EH (cell line): ENCODE measurements at regions not wholly inside any gene's neighbourhood (a gene's known extent, or its start where the extent isn't known, plus 50 kb on each side); places are given as distances from the start of the nearest gene placed in this dataset.
"Not testable (repeated sequence)": the region's sequence is repeated elsewhere in the genome, so short reads cannot be mapped to it uniquely, and the experiment has no call there.

Experiments
- DNase-seq: peaks from one replicate; pipeline ENCODE4 v3.0.0-alpha.2; 2015; ENCODE audit warnings: low read depth

DNA sequence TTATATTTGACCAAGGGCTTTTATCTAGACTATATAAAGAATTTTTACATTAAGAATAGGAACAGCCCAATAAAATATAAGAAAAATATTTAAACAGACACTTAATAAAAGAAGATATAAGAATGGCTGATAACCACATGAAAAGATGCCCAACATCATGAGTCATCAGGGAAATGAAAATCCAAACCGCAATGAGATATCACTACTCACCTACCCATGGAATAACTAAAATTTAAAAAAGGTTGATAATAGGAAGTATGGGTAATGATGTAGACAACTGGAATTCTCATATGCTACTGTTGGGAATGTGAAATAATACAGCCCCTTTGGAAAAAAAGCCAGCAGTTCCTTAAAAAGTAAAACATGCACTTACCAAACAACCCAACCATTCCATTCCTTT lies 206.9 kb upstream of the PCSK5 start:
- DNase-seq = no peak

DNA sequence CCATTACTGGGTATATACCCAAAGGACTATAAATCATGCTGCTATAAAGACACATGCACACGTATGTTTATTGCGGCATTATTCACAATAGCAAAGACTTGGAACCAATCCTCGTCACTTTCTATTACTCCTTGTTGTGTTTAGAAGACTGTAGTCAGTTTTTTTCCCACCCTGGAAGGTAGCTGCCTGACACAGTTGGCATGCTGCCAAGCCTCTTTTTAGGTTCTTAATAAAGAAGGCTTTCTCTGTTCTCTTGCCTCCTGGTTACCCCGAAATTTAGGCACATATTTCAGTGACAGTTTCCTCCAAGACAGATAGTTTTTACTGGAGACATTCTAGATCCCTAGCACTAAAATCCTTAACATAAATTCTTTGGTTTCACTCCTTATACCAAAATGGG lies 205.4 kb upstream of the PCSK5 start:
- DNase-seq = no peak

- no peak for DNase-seq
Observed at GRCh38 chr9:75687359-75687953, 203.0 kb upstream of the PCSK5 start.

GRCh38 chr9:75690551-75690950 lies 199.9 kb upstream of the PCSK5 start:
- not testable (repeated sequence) for DNase-seq

DNA sequence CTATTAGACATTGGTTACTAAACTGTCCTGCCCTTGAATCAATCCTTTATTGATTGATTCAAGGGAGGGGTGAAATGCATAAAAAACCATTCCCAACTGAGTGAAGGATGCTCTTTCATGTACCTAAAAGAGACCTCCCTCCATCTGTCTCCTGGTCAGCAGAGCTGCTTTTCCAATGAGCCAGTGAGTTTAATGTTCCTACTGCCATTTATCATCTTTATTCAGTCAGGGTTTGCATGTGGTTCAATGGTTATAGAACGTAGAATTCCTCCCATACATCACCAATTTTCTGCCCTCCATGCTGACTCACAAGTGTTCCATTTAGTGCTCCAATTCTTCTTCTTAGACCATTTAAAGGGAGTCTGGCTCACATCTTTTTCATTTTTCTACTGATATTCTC lies 199.1 kb upstream of the PCSK5 start:
- no peak for DNase-seq

DNA sequence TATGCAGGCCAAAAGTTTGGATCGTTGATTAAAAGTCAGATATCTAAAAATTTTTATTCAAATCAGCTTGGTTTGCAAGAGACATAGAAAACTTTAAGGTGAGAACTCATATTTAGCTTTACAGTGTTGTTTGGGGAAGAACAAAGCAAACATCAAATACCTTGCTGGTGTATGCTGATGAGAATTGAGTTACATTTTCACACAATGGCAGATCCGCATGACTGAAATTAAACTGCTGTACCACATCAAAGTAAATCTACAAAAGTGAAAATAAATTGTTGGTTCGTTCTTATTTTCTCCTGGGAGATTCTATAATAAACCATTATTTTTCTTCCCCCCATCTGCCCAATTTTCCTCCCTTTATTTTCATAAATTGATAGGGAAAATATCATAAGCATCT lies 198.2 kb upstream of the PCSK5 start:
- DNase-seq = no peak

DNA sequence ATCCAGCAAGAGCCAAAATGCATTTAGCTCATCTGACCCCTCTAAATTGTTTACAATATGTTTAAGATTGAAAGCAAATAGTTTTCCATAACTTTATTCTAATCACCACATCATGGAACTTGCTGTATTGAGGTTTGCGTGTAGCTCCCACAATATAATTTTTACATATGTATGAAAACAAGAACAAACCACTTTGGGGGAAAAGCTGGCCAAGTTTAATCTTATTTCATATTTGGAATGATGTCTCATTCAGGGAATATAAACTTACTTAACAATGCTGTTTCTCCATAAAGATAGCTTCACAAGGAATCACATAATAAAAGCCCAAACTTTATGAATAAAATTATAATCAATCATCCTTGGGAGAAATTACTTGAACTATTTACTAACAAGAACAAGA lies 194.6 kb upstream of the PCSK5 start:
- DNase-seq = no peak

GRCh38 chr9:75699017-75699416 lies 191.5 kb upstream of the PCSK5 start:
- DNase-seq = no peak

GRCh38 chr9:75699625-75700251 lies 190.7 kb upstream of the PCSK5 start:
- DNase-seq = no peak

DNA sequence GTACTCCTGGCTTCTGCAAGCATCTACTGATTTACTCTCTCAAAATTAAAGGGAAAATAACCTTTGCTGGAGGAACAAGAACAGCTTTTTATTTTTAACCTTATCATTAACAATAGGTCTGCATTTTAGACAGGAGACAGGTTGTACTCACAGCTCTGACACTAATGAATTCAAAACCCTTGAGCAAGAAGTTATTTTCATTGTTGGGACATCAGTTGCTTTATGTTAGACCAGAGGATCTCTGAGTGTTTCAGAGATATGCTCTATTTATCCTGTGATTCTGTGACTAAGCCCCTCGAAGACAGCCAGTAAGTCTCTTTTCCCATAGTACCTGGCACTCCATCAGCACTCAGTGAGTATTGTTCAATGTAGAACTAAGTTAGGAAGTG lies 190.2 kb upstream of the PCSK5 start:
- no peak for DNase-seq

DNA sequence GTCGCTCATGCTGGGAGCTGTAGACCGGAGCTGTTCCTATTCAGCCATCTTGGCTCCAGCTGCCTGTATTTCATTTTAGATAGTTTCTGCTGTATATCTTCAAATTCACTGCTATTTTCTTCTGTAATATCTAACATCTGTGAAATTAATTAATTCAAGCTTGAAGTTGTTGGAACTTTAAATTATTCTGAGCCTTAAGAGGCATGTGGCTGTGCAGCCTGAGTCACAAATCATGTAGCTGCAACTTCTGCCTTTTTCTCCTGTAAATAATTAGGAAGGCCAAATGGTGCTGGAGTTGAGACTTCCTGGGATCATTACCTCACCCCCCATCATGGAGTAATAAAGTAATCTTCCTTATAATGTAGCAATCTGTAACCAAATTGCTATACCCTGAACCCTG lies 183.3 kb upstream of the PCSK5 start:
- no peak for DNase-seq

- no peak for DNase-seq
Observed at GRCh38 chr9:75709698-75710097, 180.8 kb upstream of the PCSK5 start.

DNA sequence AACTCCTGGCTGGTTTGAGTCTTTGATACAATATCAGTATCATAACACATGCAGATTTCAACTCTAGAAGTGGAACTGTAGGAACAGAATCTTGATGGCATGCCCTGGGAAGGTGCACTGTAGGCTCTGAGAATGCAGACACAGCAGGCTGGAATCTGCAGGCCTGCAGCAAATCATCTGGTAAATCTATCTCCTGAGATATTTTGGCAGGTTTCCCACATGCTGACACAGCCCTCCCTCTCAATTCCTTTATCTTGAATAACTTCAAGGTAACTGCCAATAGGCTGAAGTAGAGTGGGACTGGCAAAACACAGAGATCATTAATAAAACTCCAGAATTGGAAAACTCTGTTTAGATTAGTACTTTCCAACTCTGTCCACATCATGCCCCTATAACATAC lies 177.8 kb upstream of the PCSK5 start:
- no peak for DNase-seq

DNA sequence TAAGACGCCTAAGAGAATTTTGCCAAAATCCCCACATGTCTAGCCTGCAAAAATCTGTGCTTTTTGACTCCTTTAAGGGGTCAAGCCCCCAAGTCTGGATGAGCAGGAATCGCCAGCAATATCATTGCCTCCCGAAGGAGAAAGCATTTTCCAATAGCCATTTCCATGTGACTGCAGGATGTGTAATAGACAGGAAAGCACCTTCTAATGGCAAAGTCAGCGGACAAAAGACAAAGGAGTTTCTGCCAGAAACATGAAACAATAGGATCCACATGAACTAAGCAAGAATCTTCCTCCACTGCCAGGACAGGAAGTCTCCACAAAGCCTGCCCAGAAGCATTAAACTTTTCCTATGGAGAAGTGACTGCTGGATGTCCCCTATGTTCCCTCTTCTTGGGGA lies 177.1 kb upstream of the PCSK5 start:
- no peak for DNase-seq

- DNase-seq = no peak
Observed at GRCh38 chr9:75715360-75715759, 175.1 kb upstream of the PCSK5 start.

GRCh38 chr9:75718677-75719076 lies 171.8 kb upstream of the PCSK5 start:
- no peak for DNase-seq

DNA sequence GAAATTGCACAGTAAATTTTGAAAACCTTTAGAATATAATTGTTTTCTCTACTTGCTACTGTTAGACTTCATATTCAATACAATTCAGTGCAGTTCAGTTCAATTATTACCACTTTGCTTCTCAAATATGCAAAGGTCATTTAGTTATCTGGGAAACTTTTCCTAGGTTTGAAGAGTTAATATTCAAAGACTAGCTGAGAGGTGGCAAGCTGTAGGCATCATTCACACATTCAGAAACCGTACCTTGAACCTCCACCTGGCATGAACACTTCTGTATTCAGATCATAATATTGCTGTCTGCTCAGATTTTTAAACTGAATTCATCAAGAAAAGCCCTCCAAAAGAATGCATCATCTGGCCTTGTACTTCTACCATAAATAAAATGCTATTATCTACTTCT lies 162.1 kb upstream of the PCSK5 start:
- DNase-seq = no peak

DNA sequence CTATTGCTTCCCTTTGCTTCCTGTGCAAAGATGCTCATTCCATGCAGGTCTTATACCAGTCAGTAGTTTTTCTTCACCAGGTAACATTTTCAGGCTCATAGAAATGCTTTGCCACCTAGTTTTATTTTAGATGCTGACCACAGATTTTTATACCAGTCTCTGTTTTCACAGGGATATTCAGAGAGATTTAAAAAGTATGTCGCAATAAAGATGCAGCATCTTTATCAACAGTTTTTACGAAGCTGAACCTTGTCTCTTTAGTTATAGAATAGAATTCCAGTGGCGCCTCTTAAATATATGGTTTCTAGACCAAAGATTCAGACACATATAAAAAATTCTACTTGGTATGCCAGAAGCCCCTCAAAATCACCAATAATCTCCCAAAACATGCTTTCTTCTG lies 155.7 kb upstream of the PCSK5 start:
- DNase-seq = no peak

- no peak for DNase-seq
Observed at GRCh38 chr9:75739884-75740611, 150.4 kb upstream of the PCSK5 start.

GRCh38 chr9:75743855-75744254 lies 146.6 kb upstream of the PCSK5 start:
- DNase-seq = no peak

DNA sequence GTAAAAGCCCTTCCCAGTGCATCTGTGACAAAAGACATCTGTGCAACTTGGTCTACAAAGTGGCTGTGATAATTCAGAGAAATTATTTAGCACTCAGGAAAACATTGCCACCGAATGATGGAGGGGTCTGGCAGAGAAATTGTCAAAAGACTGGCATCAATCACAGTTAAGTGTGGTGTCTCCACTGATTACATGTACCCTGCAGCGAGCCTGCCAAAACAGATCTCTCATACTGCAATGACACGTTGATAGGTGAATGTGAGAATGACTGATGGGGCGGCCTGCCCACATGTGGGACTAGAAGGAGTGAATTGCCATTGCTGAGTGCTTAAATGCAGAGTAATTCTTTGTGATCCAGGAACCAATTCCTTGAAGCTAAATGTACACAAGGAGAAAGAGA lies 136.4 kb upstream of the PCSK5 start:
- DNase-seq = no peak

- no peak for DNase-seq
Observed at GRCh38 chr9:75775166-75775565, 115.3 kb upstream of the PCSK5 start.

DNA sequence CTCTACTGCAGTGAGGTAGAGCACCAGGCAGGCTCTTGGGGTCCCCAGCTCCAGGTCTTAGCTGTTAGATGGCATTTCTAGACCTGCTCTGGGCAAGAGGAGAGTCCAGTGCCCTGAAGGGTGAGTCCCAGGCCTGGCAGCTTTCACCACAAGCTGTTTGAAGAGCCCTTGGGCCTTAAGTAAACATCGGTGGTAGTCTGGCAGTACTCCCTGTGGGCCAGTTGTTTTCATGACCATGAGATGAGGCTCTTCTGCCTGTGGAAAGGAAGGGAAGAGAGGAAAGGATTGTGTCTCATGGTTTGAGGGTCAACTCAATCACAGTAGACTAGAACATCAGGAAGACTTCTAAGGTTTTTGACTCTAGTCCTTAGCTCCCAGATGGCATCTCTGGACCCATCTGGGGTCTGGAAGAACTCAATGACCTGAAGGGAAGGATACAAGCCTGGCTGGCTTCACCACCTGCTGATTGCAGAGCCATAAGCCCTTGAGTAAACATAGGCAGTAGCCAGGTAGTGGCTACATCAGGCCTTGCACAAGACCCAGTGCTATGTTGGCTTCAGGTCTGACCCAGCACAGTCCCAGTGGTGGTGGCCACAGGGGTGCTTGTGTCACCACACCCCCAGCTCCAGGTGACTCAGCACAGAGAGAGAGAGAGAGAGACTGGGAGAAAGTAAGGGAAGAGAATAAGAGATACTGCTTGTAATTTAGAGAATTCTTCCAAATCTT lies 114.3 kb upstream of the PCSK5 start:
- DNase-seq = no peak
